PFSK-1 (cell line): ENCODE measurements at regions not wholly inside any gene's neighbourhood (a gene's known extent, or its start where the extent isn't known, plus 50 kb on each side); places are given as distances from the start of the nearest gene placed in this dataset.

Experiments used
- FOXP2 ChIP-seq: optimal IDR thresholded peaks from 2 replicates; pipeline ENCODE3; 2011; ENCODE audit warnings: borderline replicate concordance, control low read depth, inconsistent platforms; ENCODE audit not compliant: insufficient read depth; ENCODE audit errors: extremely low read length, extremely low read depth
- POLR2AphosphoS5 ChIP-seq: IDR thresholded peaks from 2 replicates; pipeline ENCODE4 v1.6.1; 2012; ENCODE audit warnings: low read depth, mild to moderate bottlenecking, control low read depth, low read length, moderate library complexity
- REST ChIP-seq, 2 experiments: IDR thresholded peaks; 2 replicates each; pipeline versions ENCODE4 v1.6.1 to v1.8.0; 2011 to 2012; ENCODE audit warnings: low read depth in 2 of 2, low read length in 2 of 2, control low read depth in 1 of 2, inconsistent platforms in 1 of 2, mild to moderate bottlenecking in 1 of 2, moderate library complexity in 1 of 2; ENCODE audit not compliant: insufficient read depth in 1 of 2
- SIN3A ChIP-seq: IDR thresholded peaks from 2 replicates; pipeline ENCODE4 v1.6.1; 2012; ENCODE audit warnings: mild to moderate bottlenecking, low read length, moderate library complexity, borderline replicate concordance; ENCODE audit not compliant: insufficient read depth
- TAF1 ChIP-seq: IDR thresholded peaks from 2 replicates; pipeline ENCODE4 v1.6.1; 2012; ENCODE audit warnings: low read length, control low read depth, borderline replicate concordance; ENCODE audit not compliant: insufficient read depth

- TF ChIP-seq TAF1 (no peak), SIN3A (no peak), REST (IDR thresholded peaks at IDR 0.05; ENCODE audit: insufficient read depth in 1 of 2, low read depth in 2 of 2, low read length in 2 of 2) (no peak), POLR2AphosphoS5 (no peak), FOXP2 (no peak)
These were observed 81.1 kb upstream of the MFGE8 start for GRCh38 chr15:88994286-88994685.

GRCh38 chr15:88995449-88995848 lies 82.3 kb upstream of the MFGE8 start:
- TF ChIP-seq FOXP2 (no peak), TAF1 (no peak), POLR2AphosphoS5 (no peak)

GRCh38 chr15:88997531-88997930 lies 84.4 kb upstream of the MFGE8 start:
- no peak for TF ChIP-seq SIN3A
- TF ChIP-seq POLR2AphosphoS5, result no peak
- no peak for TF ChIP-seq FOXP2
- no peak for TF ChIP-seq REST (IDR thresholded peaks at IDR 0.05; ENCODE audit: insufficient read depth in 1 of 2, low read depth in 2 of 2, low read length in 2 of 2)
- no peak for TF ChIP-seq TAF1

- no peak for TF ChIP-seq FOXP2
- TF ChIP-seq TAF1, result no peak
- no peak for TF ChIP-seq REST (IDR thresholded peaks at IDR 0.05; ENCODE audit: insufficient read depth in 1 of 2, low read depth in 2 of 2, low read length in 2 of 2)
- no peak for TF ChIP-seq SIN3A
- no peak for TF ChIP-seq POLR2AphosphoS5
These were observed 86.0 kb upstream of the MFGE8 start for GRCh38 chr15:88998980-88999713.

GRCh38 chr15:89002281-89002761 lies 85.9 kb upstream of the ABHD2 start:
- peak; percentile 97 for TF ChIP-seq FOXP2
- no peak for TF ChIP-seq REST (IDR thresholded peaks at IDR 0.05; ENCODE audit: insufficient read depth in 1 of 2, low read depth in 2 of 2, low read length in 2 of 2)
- TF ChIP-seq SIN3A, result 0 out of 2 replicates have a peak, but pooled peaks have one; percentile 33
- TF ChIP-seq POLR2AphosphoS5, result no peak
- no peak for TF ChIP-seq TAF1
